ENCODE measurements at regions not wholly inside any gene's neighbourhood (a gene's known extent, or its start where the extent isn't known, plus 50 kb on each side); places are given as distances from the start of the nearest gene placed in this dataset.

DNA sequence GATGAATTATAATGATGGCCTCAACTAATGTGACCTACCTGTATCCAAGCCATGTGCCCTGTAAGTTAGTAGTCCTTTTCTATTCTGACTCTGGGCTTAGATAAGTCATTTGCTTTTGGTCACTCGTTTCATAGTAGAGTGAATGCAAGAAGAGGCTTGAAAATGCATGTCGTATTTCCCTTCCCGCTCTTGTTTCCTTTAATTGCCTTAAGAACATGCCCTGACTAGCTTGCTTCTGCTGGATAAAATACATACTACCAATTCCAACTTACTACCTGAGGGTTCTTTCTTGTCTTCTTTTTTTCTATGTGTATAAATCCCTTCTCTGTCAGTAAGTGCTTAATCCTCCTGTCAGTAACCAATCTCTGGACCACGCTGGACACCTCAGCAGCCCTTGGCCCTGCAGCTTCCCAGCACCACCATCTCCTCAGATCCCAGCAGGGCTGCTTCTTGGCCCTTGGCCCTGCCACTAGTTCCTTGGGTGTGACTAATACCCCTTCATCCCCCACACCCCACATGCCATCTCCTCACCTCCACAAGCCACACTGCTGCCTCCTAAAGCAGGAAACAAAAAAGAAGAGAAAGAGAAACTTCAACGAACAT, 771.7 kb downstream of the IGSF11 start:
- TF ChIP-seq CTCF (IDR thresholded peaks at IDR 0.05), result no peak
- TF ChIP-seq POLR2A (IDR thresholded peaks at IDR 0.05), result no peak

Measured in prostate gland (tissue), 2 donors.